KMS-11 (cell line): ENCODE measurements at regions not wholly inside any gene's neighbourhood (a gene's known extent, or its start where the extent isn't known, plus 50 kb on each side); places are given as distances from the start of the nearest gene placed in this dataset.

ENCODE experiments used
- H2AFZ ChIP-seq: fragments of 200-600 bp; sonication (generic); 2 replicates; pipeline ENCODE4 v1.6.1; 2016; ENCODE audit warnings: antibody characterized with exemption, mixed run types, low read depth
- H3K27ac ChIP-seq: fragments of 200-600 bp; sonication (generic); 2 replicates; pipeline ENCODE4 v1.6.1; 2016; ENCODE audit warnings: mild to moderate bottlenecking, mixed run types
- H3K27me3 ChIP-seq: fragments of 200-600 bp; sonication (generic); 2 replicates; pipeline ENCODE4 v1.6.1; 2017; ENCODE audit warnings: mild to moderate bottlenecking, low read depth, mixed run types, moderate library complexity; ENCODE audit not compliant: insufficient read depth
- H3K36me3 ChIP-seq: fragments of 200-600 bp; sonication (generic); 2 replicates; pipeline ENCODE4 v1.6.1; 2017; ENCODE audit warnings: mild to moderate bottlenecking, mixed run types; ENCODE audit not compliant: insufficient read depth
- H3K4me1 ChIP-seq: fragments of 200-600 bp; sonication (generic); 2 replicates; pipeline ENCODE4 v1.6.1; 2016; ENCODE audit warnings: mild to moderate bottlenecking, low read depth, mixed run types; ENCODE audit not compliant: poor library complexity, severe bottlenecking
- H3K4me2 ChIP-seq: fragments of 200-600 bp; sonication (generic); 2 replicates; pipeline ENCODE4 v1.7.0; 2016; ENCODE audit warnings: mild to moderate bottlenecking, mixed run types
- H3K4me3 ChIP-seq: fragments of 200-600 bp; sonication (generic); IDR thresholded peaks from 2 replicates; pipeline ENCODE4 v1.6.1; 2017; ENCODE audit warnings: low read depth, low read length, mixed read lengths; ENCODE audit not compliant: insufficient read depth
- H3K79me2 ChIP-seq: fragments of 200-600 bp; sonication (generic); 2 replicates; pipeline ENCODE4 v1.6.1; 2016; ENCODE audit warnings: low read depth, mixed run types; ENCODE audit not compliant: insufficient read depth
- H3K9ac ChIP-seq: fragments of 200-600 bp; sonication (generic); 2 replicates; pipeline ENCODE4 v1.6.1; 2016; ENCODE audit warnings: mild to moderate bottlenecking, mixed run types
- H4K20me1 ChIP-seq: fragments of 200-600 bp; sonication (generic); 2 replicates; pipeline ENCODE4 v1.6.1; 2016; ENCODE audit warnings: mild to moderate bottlenecking, mixed run types; ENCODE audit not compliant: insufficient read depth
- CTCF ChIP-seq: fragments of 200-600 bp; sonication (generic); conservative IDR thresholded peaks from 2 replicates; pipeline ENCODE4 v1.6.1; 2017; ENCODE audit warnings: low read depth, mild to moderate bottlenecking, antibody characterized with exemption, low read length, moderate library complexity, mixed read lengths

GRCh38 chr11:96648991-96649390 is 259.2 kb downstream of the JRKL start:
- no peak overlapping the region for H3K27ac ChIP-seq
- no peaks in the 10 kb centered on the region for H3K36me3 ChIP-seq
- H3K4me1 ChIP-seq = no peaks in the 10 kb centered on the region
- H2AFZ ChIP-seq = no peak overlapping the region
- no peak for TF ChIP-seq CTCF
- no peak overlapping the region for H3K4me2 ChIP-seq
- H3K27me3 ChIP-seq = no peaks in the 10 kb centered on the region
- H3K9ac ChIP-seq = no peak overlapping the region
- H3K4me3 ChIP-seq = no peak overlapping the region
- no peaks in the 10 kb centered on the region for H3K79me2 ChIP-seq
- no peaks in the 10 kb centered on the region for H4K20me1 ChIP-seq

- Histone ChIP-seq H4K20me1 (no peaks in the 10 kb centered on the region), H2AFZ (no peak overlapping the region), H3K27ac (no peak overlapping the region), H3K4me2 (no peak overlapping the region), H3K4me1 (no peaks in the 10 kb centered on the region), H3K36me3 (no peaks in the 10 kb centered on the region), H3K9ac (no peak overlapping the region), H3K79me2 (no peaks in the 10 kb centered on the region), H3K27me3 (no peaks in the 10 kb centered on the region), H3K4me3 (no peak overlapping the region)
- no peak for TF ChIP-seq CTCF
These were observed 262.7 kb downstream of the JRKL start for GRCh38 chr11:96652516-96652915.

- no peak overlapping the region for H3K4me2 ChIP-seq
- no peak overlapping the region for H3K4me3 ChIP-seq
- no peak overlapping the region for H2AFZ ChIP-seq
- H4K20me1 ChIP-seq = no peaks in the 10 kb centered on the region
- H3K4me1 ChIP-seq = no peaks in the 10 kb centered on the region
- H3K79me2 ChIP-seq = no peaks in the 10 kb centered on the region
- no peak overlapping the region for H3K9ac ChIP-seq
- no peak for TF ChIP-seq CTCF
- H3K27ac ChIP-seq = no peak overlapping the region
- H3K27me3 ChIP-seq = no peaks in the 10 kb centered on the region
- H3K36me3 ChIP-seq = no peaks in the 10 kb centered on the region
These were observed 265.7 kb downstream of the JRKL start for GRCh38 chr11:96655474-96655873.

GRCh38 chr11:96658436-96658835 is 268.6 kb downstream of the JRKL start:
- Histone ChIP-seq H3K4me3 (no peak overlapping the region), H2AFZ (no peak overlapping the region), H3K36me3 (no peaks in the 10 kb centered on the region), H3K27ac (no peak overlapping the region), H3K4me1 (no peaks in the 10 kb centered on the region), H4K20me1 (no peaks in the 10 kb centered on the region), H3K79me2 (no peaks in the 10 kb centered on the region), H3K9ac (no peak overlapping the region), H3K27me3 (no peaks in the 10 kb centered on the region), H3K4me2 (no peak overlapping the region)
- TF ChIP-seq CTCF = no peak

- H3K4me3 ChIP-seq = no peak overlapping the region
- no peak overlapping the region for H3K27ac ChIP-seq
- H3K79me2 ChIP-seq = no peaks in the 10 kb centered on the region
- H3K36me3 ChIP-seq = no peaks in the 10 kb centered on the region
- no peak overlapping the region for H2AFZ ChIP-seq
- no peaks in the 10 kb centered on the region for H3K4me1 ChIP-seq
- TF ChIP-seq CTCF = no peak
- no peaks in the 10 kb centered on the region for H3K27me3 ChIP-seq
- H3K9ac ChIP-seq = no peak overlapping the region
- H3K4me2 ChIP-seq = no peak overlapping the region
- no peaks in the 10 kb centered on the region for H4K20me1 ChIP-seq
These were observed 274.3 kb downstream of the JRKL start for GRCh38 chr11:96664110-96664509.
